ENCODE measurements at regions not wholly inside any gene's neighbourhood (a gene's known extent, or its start where the extent isn't known, plus 50 kb on each side); places are given as distances from the start of the nearest gene placed in this dataset.

DNA sequence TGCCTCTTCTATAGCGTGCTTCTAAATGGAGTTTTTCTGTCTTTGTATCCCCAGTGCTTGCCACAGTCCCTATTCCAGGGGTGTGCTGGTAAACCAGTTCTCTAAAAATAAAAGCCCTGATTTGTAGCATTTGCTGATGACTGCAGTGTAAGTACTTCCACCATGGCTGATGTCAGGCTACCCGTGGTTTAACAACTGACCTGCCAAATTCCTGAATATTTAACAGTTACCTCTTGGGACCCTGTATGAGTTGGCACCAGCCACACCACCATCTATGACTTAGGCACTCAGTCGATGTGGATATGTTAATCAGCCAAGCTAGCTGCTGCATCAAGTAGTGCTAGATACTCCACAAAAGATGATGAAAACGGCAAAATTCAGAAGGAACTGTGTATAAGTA is 94.0 kb upstream of the MTNR1B start:
- Histone ChIP-seq H3K27ac (ENCODE audit: low read length) (no peak overlapping the region), H3K27me3 (ENCODE audit: control insufficient read depth, insufficient read depth, low read length) (peaks cover 11% of the 10 kb centered on the region), H3K36me3 (ENCODE audit: control insufficient read depth, insufficient read depth, low read length) (no peaks in the 10 kb centered on the region), H3K4me1 (ENCODE audit: control insufficient read depth, insufficient read depth, low read length) (no peaks in the 10 kb centered on the region), H3K4me3 (ENCODE audit: low read depth in 2 of 2, low read length in 2 of 2) (no peak overlapping the region), H3K9me3 (ENCODE audit: control insufficient read depth, insufficient read depth, low read depth, low read length) (no peaks in the 10 kb centered on the region)
- no peak for DNase-seq (ENCODE audit: low read depth, low spot score)
- TF ChIP-seq, protein P1, sequence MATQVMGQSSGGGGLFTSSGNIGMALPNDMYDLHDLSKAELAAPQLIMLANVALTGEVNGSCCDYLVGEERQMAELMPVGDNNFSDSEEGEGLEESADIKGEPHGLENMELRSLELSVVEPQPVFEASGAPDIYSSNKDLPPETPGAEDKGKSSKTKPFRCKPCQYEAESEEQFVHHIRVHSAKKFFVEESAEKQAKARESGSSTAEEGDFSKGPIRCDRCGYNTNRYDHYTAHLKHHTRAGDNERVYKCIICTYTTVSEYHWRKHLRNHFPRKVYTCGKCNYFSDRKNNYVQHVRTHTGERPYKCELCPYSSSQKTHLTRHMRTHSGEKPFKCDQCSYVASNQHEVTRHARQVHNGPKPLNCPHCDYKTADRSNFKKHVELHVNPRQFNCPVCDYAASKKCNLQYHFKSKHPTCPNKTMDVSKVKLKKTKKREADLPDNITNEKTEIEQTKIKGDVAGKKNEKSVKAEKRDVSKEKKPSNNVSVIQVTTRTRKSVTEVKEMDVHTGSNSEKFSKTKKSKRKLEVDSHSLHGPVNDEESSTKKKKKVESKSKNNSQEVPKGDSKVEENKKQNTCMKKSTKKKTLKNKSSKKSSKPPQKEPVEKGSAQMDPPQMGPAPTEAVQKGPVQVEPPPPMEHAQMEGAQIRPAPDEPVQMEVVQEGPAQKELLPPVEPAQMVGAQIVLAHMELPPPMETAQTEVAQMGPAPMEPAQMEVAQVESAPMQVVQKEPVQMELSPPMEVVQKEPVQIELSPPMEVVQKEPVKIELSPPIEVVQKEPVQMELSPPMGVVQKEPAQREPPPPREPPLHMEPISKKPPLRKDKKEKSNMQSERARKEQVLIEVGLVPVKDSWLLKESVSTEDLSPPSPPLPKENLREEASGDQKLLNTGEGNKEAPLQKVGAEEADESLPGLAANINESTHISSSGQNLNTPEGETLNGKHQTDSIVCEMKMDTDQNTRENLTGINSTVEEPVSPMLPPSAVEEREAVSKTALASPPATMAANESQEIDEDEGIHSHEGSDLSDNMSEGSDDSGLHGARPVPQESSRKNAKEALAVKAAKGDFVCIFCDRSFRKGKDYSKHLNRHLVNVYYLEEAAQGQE (IDR thresholded peaks at IDR 0.05; ENCODE audit: insufficient read depth in 1 of 2, low read depth in 2 of 2, low read length in 1 of 2) = no peak
- TF ChIP-seq, protein P2, sequence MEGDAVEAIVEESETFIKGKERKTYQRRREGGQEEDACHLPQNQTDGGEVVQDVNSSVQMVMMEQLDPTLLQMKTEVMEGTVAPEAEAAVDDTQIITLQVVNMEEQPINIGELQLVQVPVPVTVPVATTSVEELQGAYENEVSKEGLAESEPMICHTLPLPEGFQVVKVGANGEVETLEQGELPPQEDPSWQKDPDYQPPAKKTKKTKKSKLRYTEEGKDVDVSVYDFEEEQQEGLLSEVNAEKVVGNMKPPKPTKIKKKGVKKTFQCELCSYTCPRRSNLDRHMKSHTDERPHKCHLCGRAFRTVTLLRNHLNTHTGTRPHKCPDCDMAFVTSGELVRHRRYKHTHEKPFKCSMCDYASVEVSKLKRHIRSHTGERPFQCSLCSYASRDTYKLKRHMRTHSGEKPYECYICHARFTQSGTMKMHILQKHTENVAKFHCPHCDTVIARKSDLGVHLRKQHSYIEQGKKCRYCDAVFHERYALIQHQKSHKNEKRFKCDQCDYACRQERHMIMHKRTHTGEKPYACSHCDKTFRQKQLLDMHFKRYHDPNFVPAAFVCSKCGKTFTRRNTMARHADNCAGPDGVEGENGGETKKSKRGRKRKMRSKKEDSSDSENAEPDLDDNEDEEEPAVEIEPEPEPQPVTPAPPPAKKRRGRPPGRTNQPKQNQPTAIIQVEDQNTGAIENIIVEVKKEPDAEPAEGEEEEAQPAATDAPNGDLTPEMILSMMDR (IDR thresholded peaks at IDR 0.05) = no peak
- TF ChIP-seq POLR2AphosphoS5 (IDR thresholded peaks at IDR 0.05; ENCODE audit: low read depth, low read length) (no peak), SIN3A (IDR thresholded peaks at IDR 0.05; ENCODE audit: borderline replicate concordance, insufficient read depth, low read depth, low read length) (no peak), TCF7L2 (IDR thresholded peaks at IDR 0.05; ENCODE audit: low read depth, low read length) (no peak)
- in situ Hi-C loops (cut with HindIII; ENCODE audit: low pct_unique_long_range_greater_than_20kb, low sequenced_read_pairs) = no loop called here
- POLR2A ChIA-PET = no interaction called here
- CTCF ChIA-PET = no interaction called here
- BruUV-seq (replicated peaks) = no TSS peak
- ATAC-seq = no peak
- intact Hi-C loops (cut with micrococcal nuclease; ENCODE audit: unreplicated experiment) = no loop called here

DNA sequence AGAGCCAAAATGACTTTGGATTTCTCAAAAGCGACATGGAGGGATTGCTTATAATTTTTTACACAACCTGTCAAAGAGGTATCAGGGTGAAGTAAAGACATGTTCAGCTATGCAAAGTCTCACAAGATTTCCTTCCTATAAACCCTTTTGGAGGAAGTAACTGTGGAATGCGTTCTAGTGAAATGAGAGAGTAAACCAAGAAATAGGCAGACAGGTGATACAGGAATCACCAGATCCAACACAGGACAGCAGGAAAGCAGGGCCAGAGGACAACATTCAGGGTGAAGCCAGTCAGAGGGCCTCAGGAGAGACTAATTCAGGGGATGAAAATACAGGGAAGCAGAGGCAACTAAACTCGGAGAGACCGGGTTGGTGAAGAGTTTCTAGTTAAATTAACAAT is 90.4 kb upstream of the MTNR1B start:
- Histone ChIP-seq H3K9me3 (ENCODE audit: control insufficient read depth, insufficient read depth, low read depth, low read length) (no peaks in the 10 kb centered on the region), H3K4me1 (ENCODE audit: control insufficient read depth, insufficient read depth, low read length) (no peaks in the 10 kb centered on the region), H3K4me3 (ENCODE audit: low read depth in 2 of 2, low read length in 2 of 2) (no peak overlapping the region), H3K36me3 (ENCODE audit: control insufficient read depth, insufficient read depth, low read length) (no peaks in the 10 kb centered on the region), H3K27ac (ENCODE audit: low read length) (no peak overlapping the region), H3K27me3 (ENCODE audit: control insufficient read depth, insufficient read depth, low read length) (peaks cover 5% of the 10 kb centered on the region)
- DNase-seq (ENCODE audit: low read depth, low spot score) (no peak), ATAC-seq (no peak)
- in situ Hi-C loops (cut with HindIII; ENCODE audit: low pct_unique_long_range_greater_than_20kb, low sequenced_read_pairs) = no loop called here
- BruUV-seq (replicated peaks) = no TSS peak
- ChIA-PET CTCF (no interaction called here), POLR2A (no interaction called here)
- TF ChIP-seq, protein P1 (IDR thresholded peaks at IDR 0.05; ENCODE audit: insufficient read depth in 1 of 2, low read depth in 2 of 2, low read length in 1 of 2) = no peak
- TF ChIP-seq TCF7L2 (IDR thresholded peaks at IDR 0.05; ENCODE audit: low read depth, low read length) (no peak), POLR2AphosphoS5 (IDR thresholded peaks at IDR 0.05; ENCODE audit: low read depth, low read length) (no peak), SIN3A (IDR thresholded peaks at IDR 0.05; ENCODE audit: borderline replicate concordance, insufficient read depth, low read depth, low read length) (no peak)
- TF ChIP-seq, protein P2 (IDR thresholded peaks at IDR 0.05) = no peak
- intact Hi-C loops (cut with micrococcal nuclease; ENCODE audit: unreplicated experiment) = no loop called here

All from Panc1 (cell line).